AG10803 (cell line): ENCODE measurements at regions not wholly inside any gene's neighbourhood (a gene's known extent, or its start where the extent isn't known, plus 50 kb on each side); places are given as distances from the start of the nearest gene placed in this dataset.

Experiments
- DNase-seq: peaks from one replicate; pipeline ENCODE4 v3.0.0; 2010; ENCODE audit warnings: low read depth
- H3K4me3 ChIP-seq: 2 replicates; pipeline ENCODE4 v1.5.1; 2011; ENCODE audit warnings: mild to moderate bottlenecking, low read length, control low read depth
- CTCF ChIP-seq: conservative IDR thresholded peaks from 2 replicates; pipeline ENCODE4 v1.5.1; 2011; ENCODE audit warnings: mild to moderate bottlenecking, low read length, control low read depth, inconsistent platforms

- H3K4me3 ChIP-seq, result no peak overlapping the region
- DNase-seq, result peak; percentile 9
- TF ChIP-seq CTCF, result no peak
Observed at GRCh38 chr4:72629540-72629939, 60.5 kb upstream of the ADAMTS3 start.

- TF ChIP-seq CTCF, result no peak
- no peak for DNase-seq
- no peak overlapping the region for H3K4me3 ChIP-seq
Observed at GRCh38 chr4:72627723-72628122, 58.7 kb upstream of the ADAMTS3 start.
